GM23248 (cell line): ENCODE measurements at regions not wholly inside any gene's neighbourhood (a gene's known extent, or its start where the extent isn't known, plus 50 kb on each side); places are given as distances from the start of the nearest gene placed in this dataset.

Experiments used
- EZH2 ChIP-seq: fragments of 200-600 bp; sonication (generic); IDR thresholded peaks from 2 replicates; pipeline ENCODE4 v1.6.1; 2018; ENCODE audit warnings: antibody characterized with exemption, mild to moderate bottlenecking; ENCODE audit not compliant: insufficient read depth, poor library complexity, severe bottlenecking
- EZH2phosphoT487 ChIP-seq: fragments of 200-600 bp; sonication (generic); IDR thresholded peaks from 2 replicates; pipeline ENCODE4 v1.6.1; 2018; ENCODE audit warnings: antibody characterized with exemption, moderate library complexity, mild to moderate bottlenecking, low read depth; ENCODE audit not compliant: insufficient read depth

DNA sequence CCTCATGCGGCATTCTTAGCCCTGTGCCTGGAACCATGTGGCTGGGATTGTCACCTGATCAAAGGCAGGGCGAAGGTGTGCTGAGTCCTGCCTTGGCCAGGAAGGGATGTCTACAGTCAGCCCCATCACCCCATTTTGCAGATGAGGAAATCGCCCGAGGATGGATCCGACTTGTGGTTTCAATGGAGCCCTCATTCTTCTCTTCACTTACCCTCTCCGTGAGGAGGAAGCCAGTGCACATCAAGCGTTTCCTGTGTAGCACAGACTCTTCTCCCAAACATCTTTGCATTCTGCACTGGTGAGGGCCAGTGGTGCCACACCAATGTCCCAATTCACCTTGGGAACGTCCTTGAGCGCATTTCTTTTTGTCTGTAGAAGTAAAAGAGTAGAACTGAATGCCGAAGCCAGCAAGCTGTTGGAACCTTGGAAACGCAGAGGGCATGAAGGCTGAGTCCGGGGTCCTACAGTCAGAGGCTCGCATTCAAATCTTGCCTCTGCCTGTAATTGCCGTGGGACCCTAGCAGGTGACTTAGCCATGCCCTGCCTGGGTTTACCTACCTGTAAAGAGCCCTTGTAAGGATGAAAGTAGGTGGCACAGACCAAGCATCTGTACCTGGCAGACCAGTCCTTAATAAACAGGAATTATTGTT lies 85.4 kb downstream of the IRF8 start:
- no peak for TF ChIP-seq EZH2
- no peak for TF ChIP-seq EZH2phosphoT487
